HepG2 (cell line): ENCODE measurements at regions not wholly inside any gene's neighbourhood (a gene's known extent, or its start where the extent isn't known, plus 50 kb on each side); places are given as distances from the start of the nearest gene placed in this dataset.

Experiments
- ATAC-seq: fragments of 200-7000 bp; cut with Tn5 transposase; 3 replicates; pipeline ENCODE4 v1.9.1; 2020; ENCODE audit warnings: mild to moderate bottlenecking, moderate library complexity
- BruUV-seq: library from RNA; stranded (reverse); fragments of 400-500 nt; replicated peaks from 2 replicates; lab custom pipeline; 2021; lab: Mats Ljungman, UMichigan
- CTCF ChIA-PET: fragments of 300-600 bp; formaldehyde crosslinking; extraction: SDS; loops from one replicate; lab custom pipeline; 2021; ENCODE audit warnings: low total read pairs, inconsistent platforms, low intra/inter-chr PET ratio; lab: Yijun Ruan, JAX
- POLR2A ChIA-PET: fragments of 350-600 bp; sonication (Branson Sonifier 250); formaldehyde crosslinking; loops from one replicate; lab custom pipeline; 2020; ENCODE audit warnings: antibody characterized with exemption, inconsistent platforms; lab: Yijun Ruan, JAX
- DNase-seq: peaks from one replicate; pipeline ENCODE4 v3.0.0-alpha.2; 2015; ENCODE audit warnings: low spot score
- FAIRE-seq: peaks from 3 replicates; lab custom pipeline; 2011; peaks lifted over from hg19 to GRCh38; lab: Jason Lieb, UNC
- H2AFZ ChIP-seq: one replicate; pipeline ENCODE4 v1.6.1; 2011; ENCODE audit warnings: low read length, inconsistent platforms
- H3K27ac ChIP-seq: fragments of 300-600 bp; 3 replicates; pipeline ENCODE4 v1.8.0; 2011; ENCODE audit warnings: mixed run types, mild to moderate bottlenecking, mixed read lengths, low read length, inconsistent platforms; ENCODE audit not compliant: insufficient read depth; ENCODE audit errors: extremely low read length
- H3K27me3 ChIP-seq, 2 experiments: fragments of 200-600 bp in 1 of 2; 2 replicates in 1 of 2; 3 replicates in 1 of 2; pipeline versions ENCODE4 v1.6.0 to v1.8.0; 2011; ENCODE audit warnings: low read length in 2 of 2, mild to moderate bottlenecking in 2 of 2, moderate library complexity in 2 of 2, inconsistent platforms in 1 of 2; ENCODE audit not compliant: insufficient read depth in 2 of 2, control insufficient read depth in 1 of 2
- H3K36me3 ChIP-seq, 2 experiments: fragments of 200-600 bp in 1 of 2; replicated peaks in 1 of 2; 2 replicates in 1 of 2; 3 replicates in 1 of 2; pipeline versions ENCODE4 v1.5.1 to v1.8.0; 2011; ENCODE audit warnings: low read length in 2 of 2, inconsistent platforms in 1 of 2; ENCODE audit not compliant: insufficient read depth in 2 of 2, control insufficient read depth in 1 of 2
- H3K4me1 ChIP-seq: 2 replicates; pipeline ENCODE4 v1.5.1; 2012; ENCODE audit warnings: low read length, inconsistent platforms; ENCODE audit not compliant: insufficient read depth
- H3K4me2 ChIP-seq: 2 replicates; pipeline ENCODE4 v1.6.0; 2011; ENCODE audit warnings: low read depth, low read length, inconsistent platforms
- H3K4me3 ChIP-seq, 3 experiments: fragments of 200-600 bp in 1 of 3; sonication (generic), shearing (Covaris generic) in 1 of 3; replicated peaks in 1 of 3; 2 replicates each; pipeline ENCODE4 v1.5.1; 2011 to 2016; ENCODE audit warnings: low read length in 3 of 3, inconsistent platforms in 2 of 3, low read depth in 2 of 3, mild to moderate bottlenecking in 2 of 3, control low read depth in 1 of 3, mixed read lengths in 1 of 3; ENCODE audit not compliant: insufficient read depth in 1 of 3
- H3K79me2 ChIP-seq: one replicate; pipeline ENCODE4 v1.6.1; 2011; ENCODE audit warnings: low read length, inconsistent platforms; ENCODE audit not compliant: insufficient read depth
- H3K9ac ChIP-seq: 2 replicates; pipeline ENCODE4 v1.6.0; 2011; ENCODE audit warnings: mild to moderate bottlenecking, low read depth, low read length, inconsistent platforms; ENCODE audit not compliant: insufficient read depth
- H3K9me3 ChIP-seq: 2 replicates; pipeline ENCODE4 v1.5.1; 2012; ENCODE audit warnings: mild to moderate bottlenecking, low read length
- H4K20me1 ChIP-seq: 2 replicates; pipeline ENCODE4 v1.6.0; 2011; ENCODE audit warnings: inconsistent platforms, mild to moderate bottlenecking, low read length, moderate library complexity; ENCODE audit not compliant: insufficient read depth
- DDIT3 ChIP-seq: sonication (generic); formaldehyde crosslinking; IDR thresholded peaks from 2 replicates; pipeline ENCODE4 v1.4.0; 2020; ENCODE audit warnings: mild to moderate bottlenecking, missing genetic modification reagents
- GATAD2A ChIP-seq: IDR thresholded peaks from 2 replicates; pipeline ENCODE4 v1.6.1; 2016
- HHEX ChIP-seq: IDR thresholded peaks from 2 replicates; pipeline ENCODE4 v1.6.1; 2016; ENCODE audit warnings: control low read depth
- TSC22D2 ChIP-seq: sonication (generic); formaldehyde crosslinking; IDR thresholded peaks from 2 replicates; pipeline ENCODE4 v1.5.1; 2020; ENCODE audit warnings: missing genetic modification reagents, mild to moderate bottlenecking, borderline replicate concordance
- ZBTB25 ChIP-seq: IDR thresholded peaks from 2 replicates; pipeline ENCODE4 v1.6.1; 2018; ENCODE audit warnings: missing genetic modification reagents
- ZNF264 ChIP-seq: sonication (generic); formaldehyde crosslinking; IDR thresholded peaks from 2 replicates; pipeline ENCODE4 v1.4.0; 2020; ENCODE audit warnings: missing genetic modification reagents
- ZNF407 ChIP-seq: sonication (generic); formaldehyde crosslinking; IDR thresholded peaks from one replicate; pipeline ENCODE4 v1.5.1; 2020; ENCODE audit warnings: mild to moderate bottlenecking, missing genetic modification reagents; ENCODE audit errors: not compliant biosample characterization
- ZSCAN12 ChIP-seq: sonication (generic); formaldehyde crosslinking; IDR thresholded peaks from 2 replicates; pipeline ENCODE4 v1.9.0; 2021; ENCODE audit warnings: mild to moderate bottlenecking, missing genetic modification reagents
- WGBS: methylation state at CpG from one replicate; pipeline ENCODE4 v1.1.6; 2017; ENCODE audit warnings: low lambda C conversion rate; 5-methylcytosine and 5-hydroxymethylcytosine counted together
- in situ Hi-C: cut with HindIII; loops from 2 replicates; pipeline ENCODE4 v1.10.0; 2017; ENCODE audit warnings: low pct_unique_long_range_greater_than_20kb; ENCODE audit not compliant: extremely low pct_ligation_motif_present
- intact Hi-C: fragments of 100-400 bp; cut with micrococcal nuclease; formaldehyde crosslinking; loops from one replicate; pipeline ENCODE4 v1.10.0; 2022; ENCODE audit not compliant: unreplicated experiment
- TF ChIP-seq, protein P1 (sequence below): sonication (generic); formaldehyde crosslinking; IDR thresholded peaks from 2 replicates; pipeline ENCODE4 v1.8.0; 2023; ENCODE audit warnings: mild to moderate bottlenecking, missing genetic modification reagents

GRCh38 chr1:38240618-38241017 is 194.0 kb upstream of the POU3F1 start:
- 38% methylated on average over 2 of the region's 2 CpGs for WGBS
- Histone ChIP-seq H3K4me3 (no peak overlapping the region), H3K36me3 (no peaks in the 10 kb centered on the region), H3K79me2 (no peaks in the 10 kb centered on the region), H3K4me2 (no peak overlapping the region), H4K20me1 (no peaks in the 10 kb centered on the region), H3K9ac (no peak overlapping the region), H3K27ac (no peak overlapping the region), H3K9me3 (no peaks in the 10 kb centered on the region), H2AFZ (no peak overlapping the region), H3K27me3 (peaks cover under 1 to 2% of the 10 kb centered on the region in 2 experiments; a peak in 1 of 5 replicates), H3K4me1 (0 out of 2 replicates have a peak, but pooled peaks cover 8% of the 10 kb centered on the region)
- TF ChIP-seq GATAD2A (CRISPR knock-in tag) = no peak
- TF ChIP-seq, protein P1, sequence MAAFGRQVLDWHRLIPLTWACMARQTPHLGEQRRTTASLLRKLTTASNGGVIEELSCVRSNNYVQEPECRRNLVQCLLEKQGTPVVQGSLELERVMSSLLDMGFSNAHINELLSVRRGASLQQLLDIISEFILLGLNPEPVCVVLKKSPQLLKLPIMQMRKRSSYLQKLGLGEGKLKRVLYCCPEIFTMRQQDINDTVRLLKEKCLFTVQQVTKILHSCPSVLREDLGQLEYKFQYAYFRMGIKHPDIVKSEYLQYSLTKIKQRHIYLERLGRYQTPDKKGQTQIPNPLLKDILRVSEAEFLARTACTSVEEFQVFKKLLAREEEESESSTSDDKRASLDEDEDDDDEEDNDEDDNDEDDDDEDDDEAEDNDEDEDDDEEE = no peak
- TF ChIP-seq ZBTB25 = no peak
- TF ChIP-seq ZSCAN12 (CRISPR knock-in tag) = no peak
- TF ChIP-seq TSC22D2 (CRISPR knock-in tag) = no peak
- TF ChIP-seq ZNF264 (CRISPR knock-in tag) = no peak
- no peak for TF ChIP-seq ZNF407 (CRISPR knock-in tag)
- no peak for TF ChIP-seq HHEX (CRISPR knock-in tag)
- TF ChIP-seq DDIT3 = no peak
- BruUV-seq = no TSS peak
- DNase-seq (no peak), FAIRE-seq (no peak), ATAC-seq (no peak)
- in situ Hi-C loops = no loop called here
- intact Hi-C loops = loop anchor here (10.0 kb wide), 1 partner anchor 574 kb away; no protein-coding TSS in a partner anchor
- ChIA-PET CTCF (no interaction called here), POLR2A (no interaction called here)
